ENCODE measurements at regions not wholly inside any gene's neighbourhood (a gene's known extent, or its start where the extent isn't known, plus 50 kb on each side); places are given as distances from the start of the nearest gene placed in this dataset.

- in situ Hi-C loops (cut with HindIII; ENCODE audit: low pct_unique_long_range_greater_than_20kb, low sequenced_read_pairs): no loop called here
- TF ChIP-seq JUND (IDR thresholded peaks at IDR 0.05; ENCODE audit: low read depth): no peak
- DNase-seq (ENCODE audit: low read depth in 1 of 2, low spot score in 1 of 2): no peak
Observed at GRCh38 chr6:37580176-37580955, 80.7 kb upstream of the CCDC167 start.

- TF ChIP-seq JUND (IDR thresholded peaks at IDR 0.05; ENCODE audit: low read depth): no peak
- DNase-seq (ENCODE audit: low read depth in 1 of 2, low spot score in 1 of 2): no peak
- in situ Hi-C loops (cut with HindIII; ENCODE audit: low pct_unique_long_range_greater_than_20kb, low sequenced_read_pairs): no loop called here
Observed at GRCh38 chr6:37579444-37580067, 79.9 kb upstream of the CCDC167 start.

GRCh38 chr6:37578104-37578503, 78.4 kb upstream of the CCDC167 start:
- in situ Hi-C loops (cut with HindIII; ENCODE audit: low pct_unique_long_range_greater_than_20kb, low sequenced_read_pairs): no loop called here

GRCh38 chr6:37576336-37576737, 76.6 kb upstream of the CCDC167 start:
- TF ChIP-seq JUND (IDR thresholded peaks at IDR 0.05; ENCODE audit: low read depth): no peak
- DNase-seq (ENCODE audit: low read depth in 1 of 2, low spot score in 1 of 2): no peak
- in situ Hi-C loops (cut with HindIII; ENCODE audit: low pct_unique_long_range_greater_than_20kb, low sequenced_read_pairs): no loop called here

More at GRCh38 chr6:37578104-37578503, 78.4 kb upstream of the CCDC167 start:
- TF ChIP-seq JUND (IDR thresholded peaks at IDR 0.05; ENCODE audit: low read depth): no peak
- DNase-seq (ENCODE audit: low read depth in 1 of 2, low spot score in 1 of 2): no peak

GRCh38 chr6:37575221-37575620, 75.5 kb upstream of the CCDC167 start:
- no peak for DNase-seq (ENCODE audit: low read depth in 1 of 2, low spot score in 1 of 2)
- in situ Hi-C loops (cut with HindIII; ENCODE audit: low pct_unique_long_range_greater_than_20kb, low sequenced_read_pairs): no loop called here
- TF ChIP-seq JUND (IDR thresholded peaks at IDR 0.05; ENCODE audit: low read depth): no peak

GRCh38 chr6:37572334-37572733, 72.6 kb upstream of the CCDC167 start:
- DNase-seq (ENCODE audit: low read depth in 1 of 2, low spot score in 1 of 2): no peak
- in situ Hi-C loops (cut with HindIII; ENCODE audit: low pct_unique_long_range_greater_than_20kb, low sequenced_read_pairs): no loop called here
- no peak for TF ChIP-seq JUND (IDR thresholded peaks at IDR 0.05; ENCODE audit: low read depth)

- no peak for TF ChIP-seq JUND (IDR thresholded peaks at IDR 0.05; ENCODE audit: low read depth)
- in situ Hi-C loops (cut with HindIII; ENCODE audit: low pct_unique_long_range_greater_than_20kb, low sequenced_read_pairs): no loop called here
- no peak for DNase-seq (ENCODE audit: low read depth in 1 of 2, low spot score in 1 of 2)
Observed at GRCh38 chr6:37570482-37571133, 70.9 kb upstream of the CCDC167 start.

- in situ Hi-C loops (cut with HindIII; ENCODE audit: low pct_unique_long_range_greater_than_20kb, low sequenced_read_pairs): no loop called here
- DNase-seq (ENCODE audit: low read depth in 1 of 2, low spot score in 1 of 2): peak in 1 of 2 experiments; percentile 40
- no peak for TF ChIP-seq JUND (IDR thresholded peaks at IDR 0.05; ENCODE audit: low read depth)
Observed at GRCh38 chr6:37569743-37570481, 70.2 kb upstream of the CCDC167 start.

GRCh38 chr6:37569317-37569716, 69.6 kb upstream of the CCDC167 start:
- in situ Hi-C loops (cut with HindIII; ENCODE audit: low pct_unique_long_range_greater_than_20kb, low sequenced_read_pairs): no loop called here
- TF ChIP-seq JUND (IDR thresholded peaks at IDR 0.05; ENCODE audit: low read depth): no peak
- DNase-seq (ENCODE audit: low read depth in 1 of 2, low spot score in 1 of 2): no peak

- no peak for DNase-seq (ENCODE audit: low read depth in 1 of 2, low spot score in 1 of 2)
- TF ChIP-seq JUND (IDR thresholded peaks at IDR 0.05; ENCODE audit: low read depth): no peak
- in situ Hi-C loops (cut with HindIII; ENCODE audit: low pct_unique_long_range_greater_than_20kb, low sequenced_read_pairs): no loop called here
Observed at GRCh38 chr6:37566950-37567349, 67.3 kb upstream of the CCDC167 start.

- DNase-seq (ENCODE audit: low read depth in 1 of 2, low spot score in 1 of 2): peak; percentile 45 to 69
- TF ChIP-seq JUND (IDR thresholded peaks at IDR 0.05; ENCODE audit: low read depth): no peak
- in situ Hi-C loops (cut with HindIII; ENCODE audit: low pct_unique_long_range_greater_than_20kb, low sequenced_read_pairs): no loop called here
Observed at GRCh38 chr6:37566111-37566949, 66.6 kb upstream of the CCDC167 start.

Measured in T47D (cell line).